ENCODE measurements at regions not wholly inside any gene's neighbourhood (a gene's known extent, or its start where the extent isn't known, plus 50 kb on each side); places are given as distances from the start of the nearest gene placed in this dataset.
"Not testable (repeated sequence)": the region's sequence is repeated elsewhere in the genome, so short reads cannot be mapped to it uniquely, and the experiment has no call there.

DNA sequence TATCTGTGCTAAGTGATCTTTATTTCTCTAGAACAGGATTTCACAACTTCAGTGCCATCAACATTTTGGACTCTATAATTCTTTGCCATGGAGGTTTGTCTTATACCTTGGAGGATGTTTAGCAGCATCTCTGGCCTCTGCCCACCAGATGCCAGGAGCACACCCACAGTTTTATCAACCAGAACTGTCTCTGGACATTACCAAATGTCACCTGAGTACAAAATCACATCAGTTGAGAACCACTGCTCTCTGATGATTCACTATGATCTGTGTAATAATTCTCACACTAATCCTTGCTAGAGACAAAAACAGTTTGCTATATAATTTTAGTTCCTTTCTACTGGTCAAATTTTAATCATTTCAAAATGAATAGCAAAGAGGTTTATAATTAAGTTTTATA lies 102.8 kb upstream of the AMZ2 start:
- ChIA-PET POLR2A (no interaction called here), CTCF (no interaction called here)
- H3K27ac Mint-ChIP-seq, result no peak overlapping the region
- ATAC-seq (no peak), DNase-seq (no peak)
- H3K36me3 Mint-ChIP-seq (ENCODE audit: low read depth), result no peaks in the 10 kb centered on the region
- H3K27me3 Mint-ChIP-seq (ENCODE audit: low read depth), result peaks cover 3% of the 10 kb centered on the region
- no peaks in the 10 kb centered on the region for H3K9me3 Mint-ChIP-seq (ENCODE audit: insufficient read depth)
- H3K4me3 Mint-ChIP-seq, result no peak overlapping the region
- H3K4me1 Mint-ChIP-seq (ENCODE audit: low read depth), result peaks cover 4% of the 10 kb centered on the region

DNA sequence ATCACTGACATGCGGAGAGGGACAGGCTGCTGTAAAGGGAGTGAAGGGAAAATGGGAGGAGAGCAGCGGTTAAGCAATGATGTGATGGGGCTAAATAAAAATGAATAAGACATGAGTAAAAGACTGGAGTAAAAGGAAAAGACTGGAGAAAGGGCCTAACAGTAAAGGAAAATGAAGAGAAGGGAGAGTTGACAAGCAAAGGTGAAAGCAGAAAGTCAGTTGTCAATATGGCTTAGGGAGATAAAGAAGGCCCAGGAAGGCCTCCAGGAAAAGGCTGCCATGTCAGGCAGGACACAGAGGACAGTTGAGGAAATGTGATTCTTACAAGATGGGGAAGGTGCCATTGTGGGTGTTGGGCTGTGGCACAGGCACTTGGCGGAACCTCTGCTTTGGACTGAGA lies 98.9 kb upstream of the AMZ2 start:
- DNase-seq (no peak), ATAC-seq (no peak)
- CTCF ChIA-PET, result no interaction called here
- Mint-ChIP-seq H3K4me3 (no peak overlapping the region), H3K9me3 (ENCODE audit: insufficient read depth) (no peaks in the 10 kb centered on the region), H3K27ac (no peak overlapping the region), H3K27me3 (ENCODE audit: low read depth) (no peaks in the 10 kb centered on the region), H3K36me3 (ENCODE audit: low read depth) (no peaks in the 10 kb centered on the region), H3K4me1 (ENCODE audit: low read depth) (no peaks in the 10 kb centered on the region)
- POLR2A ChIA-PET, result no interaction called here

DNA sequence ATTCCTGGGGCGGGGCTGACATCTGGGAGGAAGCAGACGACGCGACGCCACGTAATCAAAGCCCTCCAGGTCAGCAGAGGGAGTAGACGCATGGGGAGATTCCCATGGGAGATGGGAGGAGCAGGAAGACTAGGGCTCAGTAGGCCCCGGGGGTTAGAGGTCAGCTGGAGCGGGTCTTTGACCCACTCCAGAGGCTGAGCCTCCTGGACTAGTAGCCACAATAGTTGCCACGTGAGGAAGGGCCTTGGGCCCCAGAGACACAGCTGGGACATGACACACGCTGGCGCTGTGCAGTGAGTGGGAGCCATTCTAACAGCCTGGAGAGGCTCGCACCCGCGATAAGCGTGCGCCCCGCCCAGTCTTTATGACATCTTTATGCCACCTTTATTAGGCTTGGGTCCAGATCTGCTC lies 95.7 kb upstream of the AMZ2 start:
- ATAC-seq, result no peak
- Mint-ChIP-seq H3K27ac (no peak overlapping the region), H3K9me3 (ENCODE audit: insufficient read depth) (no peaks in the 10 kb centered on the region), H3K27me3 (ENCODE audit: low read depth) (peaks cover 2% of the 10 kb centered on the region), H3K4me1 (ENCODE audit: low read depth) (no peaks in the 10 kb centered on the region), H3K36me3 (ENCODE audit: low read depth) (no peaks in the 10 kb centered on the region), H3K4me3 (no peak overlapping the region)
- CTCF ChIA-PET, result interaction anchor here (1.9 kb wide), 1 partner anchor 21 kb away, joined by 4 read pairs; no protein-coding TSS in a partner anchor
- POLR2A ChIA-PET, result no interaction called here
- DNase-seq, result no peak

DNA sequence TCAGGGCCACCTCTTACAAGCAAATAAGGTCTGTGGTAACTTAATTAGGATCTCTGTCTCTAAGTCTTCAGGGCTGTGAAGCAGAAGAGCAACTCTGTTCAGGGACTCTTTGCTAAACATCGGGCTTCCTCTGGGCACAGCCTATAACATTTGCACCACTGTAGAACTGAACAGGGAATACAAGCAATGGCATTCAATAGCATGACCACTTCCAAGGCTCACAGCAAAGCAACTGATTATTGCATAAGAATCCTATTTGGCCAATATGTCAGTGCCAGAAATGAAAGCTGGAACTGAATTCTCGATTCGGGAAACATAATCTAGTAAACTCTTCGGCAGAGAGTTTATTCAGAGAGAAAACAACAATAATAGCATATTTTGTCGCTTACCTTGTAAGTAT lies 92.2 kb upstream of the AMZ2 start:
- Mint-ChIP-seq H3K36me3 (ENCODE audit: low read depth) (no peaks in the 10 kb centered on the region), H3K9me3 (ENCODE audit: insufficient read depth) (no peaks in the 10 kb centered on the region), H3K4me3 (no peak overlapping the region), H3K4me1 (ENCODE audit: low read depth) (no peaks in the 10 kb centered on the region), H3K27ac (no peak overlapping the region), H3K27me3 (ENCODE audit: low read depth) (peaks cover 8% of the 10 kb centered on the region)
- CTCF ChIA-PET, result interaction anchor here (0.9 kb wide), 1 partner anchor 18 kb away, joined by 4 read pairs; no protein-coding TSS in a partner anchor
- POLR2A ChIA-PET, result no interaction called here
- ATAC-seq (no peak), DNase-seq (no peak)

DNA sequence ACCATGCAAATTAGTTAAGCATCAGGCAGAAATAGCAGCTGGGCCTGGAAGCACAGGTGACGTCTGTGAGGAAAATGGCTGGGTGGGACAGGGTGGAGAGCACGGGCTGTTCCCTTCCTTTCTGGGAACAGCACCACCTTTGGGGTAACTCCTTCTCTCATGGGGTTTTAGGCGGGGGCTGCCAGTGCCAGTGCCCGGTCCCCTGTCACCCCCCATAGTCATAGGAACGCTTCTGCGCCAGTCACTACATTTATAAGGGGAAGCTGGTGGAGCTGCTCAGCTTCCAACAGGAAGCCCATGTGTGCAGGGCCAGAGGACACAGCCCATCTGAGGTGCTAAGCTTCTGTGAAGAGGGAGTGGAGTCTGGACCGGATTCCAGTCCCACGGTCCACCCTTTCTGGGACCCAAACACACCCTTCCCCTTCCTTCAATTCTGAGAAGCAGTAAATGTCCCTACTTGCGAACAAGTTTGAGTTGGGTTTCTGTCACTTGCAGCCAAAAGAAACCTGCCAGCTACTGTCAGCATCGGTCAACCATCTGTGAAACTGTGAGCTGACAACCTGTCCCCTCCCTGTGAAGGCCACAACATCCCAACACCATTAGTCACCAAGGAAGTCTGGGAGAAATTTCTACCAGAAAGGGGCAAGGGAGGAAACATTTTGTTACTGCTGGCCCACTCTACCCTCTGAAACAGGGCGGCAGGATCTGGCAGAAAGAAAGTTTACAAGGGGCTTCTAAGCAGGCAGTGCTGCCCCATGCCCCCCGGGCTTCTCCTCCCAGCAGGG lies 86.0 kb upstream of the AMZ2 start:
- POLR2A ChIA-PET, result interaction anchor here (0.6 kb wide), 1 partner anchor 129 kb away, joined by 3 read pairs; no protein-coding TSS in a partner anchor
- H3K27me3 Mint-ChIP-seq (ENCODE audit: low read depth), result peaks cover 6% of the 10 kb centered on the region
- H3K27ac Mint-ChIP-seq, result no peak overlapping the region
- no peaks in the 10 kb centered on the region for H3K9me3 Mint-ChIP-seq (ENCODE audit: insufficient read depth)
- no peak for DNase-seq
- no peaks in the 10 kb centered on the region for H3K36me3 Mint-ChIP-seq (ENCODE audit: low read depth)
- H3K4me3 Mint-ChIP-seq, result no peak overlapping the region
- CTCF ChIA-PET, result no interaction called here
- H3K4me1 Mint-ChIP-seq (ENCODE audit: low read depth), result peaks cover 6% of the 10 kb centered on the region
- no peak for ATAC-seq

DNA sequence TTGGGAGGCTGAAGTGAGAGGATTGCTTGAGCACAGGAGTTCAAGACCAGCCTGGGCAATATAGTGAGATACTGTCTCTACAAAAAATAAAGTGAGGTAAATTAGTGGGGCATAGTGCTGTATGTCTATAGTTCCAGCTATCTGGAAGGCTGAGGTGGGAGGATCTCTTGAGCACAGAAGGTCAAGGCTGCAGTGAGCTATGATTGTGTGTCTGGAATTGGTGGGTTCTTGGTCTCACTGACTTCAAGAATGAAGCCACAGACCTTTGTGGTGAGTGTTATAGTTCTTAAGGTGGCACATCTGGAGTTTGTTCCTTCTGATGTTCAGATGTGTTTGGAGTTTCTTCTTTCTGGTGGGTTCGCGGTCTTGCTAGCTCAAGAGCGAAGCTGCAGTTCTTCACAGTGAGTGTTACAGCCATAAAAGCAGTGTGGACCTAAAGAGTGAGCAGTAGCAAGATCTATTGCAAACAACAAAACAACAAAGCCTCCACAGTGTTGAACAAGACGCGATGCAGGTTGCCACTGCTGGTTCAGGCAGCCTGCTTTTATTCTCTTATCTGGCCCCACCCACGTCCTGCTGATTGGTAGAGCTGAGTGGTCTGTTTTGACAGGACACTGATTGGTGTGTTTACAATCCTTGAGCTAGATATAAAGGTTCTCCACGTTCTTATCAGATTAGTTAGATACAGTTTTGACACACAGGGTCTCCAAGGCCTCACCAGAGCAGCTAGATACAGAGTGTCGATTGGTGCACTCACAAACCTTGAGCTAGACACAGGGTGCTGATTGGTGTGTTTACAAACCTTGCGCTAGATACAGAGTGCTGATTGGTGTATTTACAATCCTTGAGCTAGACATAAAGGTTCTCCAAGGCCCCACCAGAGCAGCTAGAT lies 79.3 kb upstream of the AMZ2 start:
- Mint-ChIP-seq H3K4me3 (peak overlapping the region; percentile 12), H3K27ac (peak overlapping the region; percentile 50), H3K4me1 (ENCODE audit: low read depth) (peaks cover 36% of the 10 kb centered on the region)
- DNase-seq (peak; percentile 42), ATAC-seq (peak; percentile 69)
- ChIA-PET CTCF (interaction anchor here (0.9 to 2.4 kb wide), 7 partner anchors 13 to 263 kb away, joined by 3 to 19 read pairs (median 4); no protein-coding TSS in a partner anchor), POLR2A (interaction anchor here (0.6 to 2.7 kb wide), 4 partner anchors 12 to 38 kb away, joined by 3 to 11 read pairs (median 7); no protein-coding TSS in a partner anchor)
- not testable (repeated sequence) for H3K27me3 Mint-ChIP-seq (ENCODE audit: low read depth); H3K9me3 Mint-ChIP-seq (ENCODE audit: insufficient read depth); H3K36me3 Mint-ChIP-seq (ENCODE audit: low read depth)

DNA sequence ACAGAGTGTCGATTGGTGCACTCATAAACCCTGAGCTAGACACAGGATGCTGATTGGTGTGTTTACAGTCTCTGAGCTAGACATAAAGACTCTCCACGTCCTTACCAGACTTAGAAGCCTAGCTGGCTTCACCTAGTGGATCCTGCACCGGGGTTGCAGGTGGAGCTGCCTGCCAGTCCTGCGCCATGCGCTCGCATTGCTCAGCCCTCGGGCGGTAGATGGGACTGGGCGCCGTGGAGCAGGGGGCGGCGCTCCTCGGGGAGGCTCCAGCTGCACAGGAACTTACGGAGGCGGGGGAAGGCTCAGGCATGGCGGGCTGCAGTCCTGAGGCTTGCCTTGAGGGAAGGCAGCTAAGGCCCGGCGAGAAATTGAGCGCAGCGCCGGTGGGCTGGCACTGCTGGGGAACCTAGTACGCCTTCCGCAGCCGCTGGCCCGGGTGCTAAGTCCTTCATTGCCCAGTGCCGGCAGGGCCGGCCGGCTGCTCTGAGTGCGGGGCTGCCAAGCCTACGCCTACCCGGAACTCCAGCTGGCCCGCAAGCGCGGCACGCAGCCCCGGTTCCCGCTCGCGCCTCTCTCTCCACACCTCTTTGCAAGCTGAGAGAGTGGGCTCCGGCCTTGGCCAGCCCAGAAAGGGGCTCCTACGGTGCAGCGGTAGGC lies 78.5 kb upstream of the AMZ2 start:
- not testable (repeated sequence) for H3K27ac Mint-ChIP-seq; H3K4me3 Mint-ChIP-seq; H3K27me3 Mint-ChIP-seq (ENCODE audit: low read depth); ATAC-seq; H3K36me3 Mint-ChIP-seq (ENCODE audit: low read depth); H3K9me3 Mint-ChIP-seq (ENCODE audit: insufficient read depth); DNase-seq
- CTCF ChIA-PET, result interaction anchor here (0.9 to 2.4 kb wide), 7 partner anchors 12 to 263 kb away, joined by 3 to 19 read pairs (median 4); no protein-coding TSS in a partner anchor
- POLR2A ChIA-PET, result interaction anchor here (1.2 to 2.7 kb wide), 3 partner anchors 11 to 30 kb away, joined by 5 to 11 read pairs (median 9); no protein-coding TSS in a partner anchor
- H3K4me1 Mint-ChIP-seq (ENCODE audit: low read depth), result peaks cover 36% of the 10 kb centered on the region

DNA sequence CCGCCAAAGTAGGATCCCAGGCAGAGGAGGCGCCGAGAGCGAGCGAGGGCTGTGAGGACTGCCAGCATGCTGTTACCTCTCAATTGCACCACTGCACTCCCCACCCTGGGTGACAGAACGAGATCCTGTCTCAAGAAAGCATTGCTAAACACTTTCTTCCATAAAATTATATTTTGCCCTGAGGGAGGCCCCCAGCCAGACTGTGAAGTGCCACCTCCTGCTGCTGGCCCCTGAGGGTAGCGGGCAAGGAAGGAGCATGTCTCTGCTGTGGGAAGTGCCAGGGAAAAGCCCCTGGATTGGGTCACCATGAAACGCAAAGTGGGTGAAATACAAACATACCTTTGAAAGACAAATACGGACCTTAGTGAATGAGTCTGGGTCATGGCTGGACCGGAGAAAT lies 78.0 kb upstream of the AMZ2 start:
- Mint-ChIP-seq H3K9me3 (ENCODE audit: insufficient read depth) (no peaks in the 10 kb centered on the region), H3K36me3 (ENCODE audit: low read depth) (no peaks in the 10 kb centered on the region), H3K27ac (no peak overlapping the region), H3K4me3 (no peak overlapping the region), H3K27me3 (ENCODE audit: low read depth) (no peaks in the 10 kb centered on the region), H3K4me1 (ENCODE audit: low read depth) (peaks cover 36% of the 10 kb centered on the region)
- ChIA-PET POLR2A (no interaction called here), CTCF (no interaction called here)
- no peak for ATAC-seq
- DNase-seq, result no peak

DNA sequence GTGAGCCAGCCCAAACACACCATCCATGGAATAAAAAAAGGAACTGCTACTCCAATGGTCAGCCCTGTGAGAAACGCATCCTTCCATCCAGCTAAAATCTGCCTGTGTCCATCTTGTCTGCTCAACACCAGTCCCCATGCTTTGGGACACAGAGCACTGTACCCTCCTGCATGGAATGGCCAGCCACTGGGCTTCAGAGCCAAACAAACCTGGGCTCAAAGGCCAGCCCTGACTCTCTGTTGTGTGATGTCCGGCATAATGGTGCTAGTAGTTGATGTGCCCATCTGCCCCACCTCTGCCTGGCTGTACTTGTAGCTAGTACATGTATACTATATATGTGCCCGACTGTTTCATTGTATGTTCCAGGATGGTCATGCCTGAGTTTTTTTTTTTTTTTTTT lies 77.6 kb upstream of the AMZ2 start:
- Mint-ChIP-seq H3K9me3 (ENCODE audit: insufficient read depth) (no peaks in the 10 kb centered on the region), H3K36me3 (ENCODE audit: low read depth) (no peaks in the 10 kb centered on the region), H3K27me3 (ENCODE audit: low read depth) (no peaks in the 10 kb centered on the region), H3K4me3 (no peak overlapping the region), H3K27ac (no peak overlapping the region), H3K4me1 (ENCODE audit: low read depth) (peaks cover 34% of the 10 kb centered on the region)
- no peak for ATAC-seq
- CTCF ChIA-PET, result interaction anchor here (1.0 to 3.9 kb wide), 2 partner anchors 33 to 292 kb away, joined by 3 to 115 read pairs; no protein-coding TSS in a partner anchor
- no peak for DNase-seq
- POLR2A ChIA-PET, result no interaction called here

DNA sequence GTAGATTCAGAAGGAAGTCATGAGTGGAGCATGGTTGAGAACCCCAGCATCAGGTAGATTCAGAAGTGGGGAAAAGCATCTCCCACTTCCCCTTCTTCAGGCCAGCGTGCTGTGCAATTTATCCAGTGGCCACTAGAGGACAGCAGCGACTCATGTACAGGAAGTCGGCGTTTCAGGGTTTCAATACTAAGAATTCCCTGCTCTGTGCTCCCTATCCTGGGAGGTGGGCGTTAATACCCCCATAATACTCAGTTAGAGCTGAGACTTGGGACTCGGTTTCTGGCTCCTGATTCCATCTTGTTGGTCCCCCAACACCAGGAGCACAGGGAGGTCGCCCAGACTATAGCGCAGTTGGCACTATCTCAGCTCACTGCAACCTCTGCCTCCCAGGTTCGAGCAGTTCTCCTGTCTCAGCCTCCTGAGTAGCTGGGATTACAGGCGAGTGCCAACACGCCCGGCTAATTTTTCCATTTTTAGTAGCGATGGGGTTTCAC lies 75.3 kb upstream of the AMZ2 start:
- H3K4me1 Mint-ChIP-seq (ENCODE audit: low read depth), result peaks cover 42% of the 10 kb centered on the region
- no peak overlapping the region for H3K4me3 Mint-ChIP-seq
- peak; percentile 52 for ATAC-seq
- peak; percentile 83 for DNase-seq
- no peaks in the 10 kb centered on the region for H3K36me3 Mint-ChIP-seq (ENCODE audit: low read depth)
- POLR2A ChIA-PET, result interaction anchor here (1.2 to 1.8 kb wide), 2 partner anchors 27 to 32 kb away, joined by 3 to 9 read pairs; no protein-coding TSS in a partner anchor
- no peak overlapping the region for H3K27ac Mint-ChIP-seq
- H3K9me3 Mint-ChIP-seq (ENCODE audit: insufficient read depth), result no peaks in the 10 kb centered on the region
- H3K27me3 Mint-ChIP-seq (ENCODE audit: low read depth), result no peaks in the 10 kb centered on the region
- CTCF ChIA-PET, result interaction anchor here (0.7 to 3.9 kb wide), 29 partner anchors 10 to 295 kb away, joined by 3 to 115 read pairs (median 4); partner anchors contain the start of gene WIPI1

DNA sequence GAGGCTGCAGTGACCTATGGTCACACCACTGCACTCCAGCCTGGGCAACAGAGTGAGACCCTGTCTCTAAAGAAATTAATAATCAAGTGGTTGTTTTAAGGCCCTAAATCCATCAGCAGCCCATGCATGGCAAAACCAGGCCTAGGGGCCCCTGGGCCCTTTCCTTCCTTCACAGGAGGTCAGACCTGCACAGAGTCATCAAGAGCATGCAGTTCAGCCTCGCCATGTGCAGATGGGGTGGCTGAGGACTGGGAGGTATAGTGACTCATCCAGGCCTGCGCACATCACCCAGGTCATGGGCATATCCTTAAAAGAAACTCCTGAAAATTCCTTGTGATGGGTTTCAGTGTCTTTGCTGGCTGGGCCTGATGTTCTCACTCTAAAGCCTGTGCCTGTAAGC lies 72.4 kb upstream of the AMZ2 start:
- peaks cover 2% of the 10 kb centered on the region for H3K36me3 Mint-ChIP-seq (ENCODE audit: low read depth)
- H3K27me3 Mint-ChIP-seq (ENCODE audit: low read depth), result no peaks in the 10 kb centered on the region
- H3K27ac Mint-ChIP-seq, result no peak overlapping the region
- DNase-seq, result peak; percentile 18
- peaks cover 2% of the 10 kb centered on the region for H3K9me3 Mint-ChIP-seq (ENCODE audit: insufficient read depth)
- no peak overlapping the region for H3K4me3 Mint-ChIP-seq
- no peak for ATAC-seq
- ChIA-PET CTCF (interaction anchor here (3.3 kb wide), 1 partner anchor 25 kb away, joined by 27 read pairs; no protein-coding TSS in a partner anchor), POLR2A (no interaction called here)
- H3K4me1 Mint-ChIP-seq (ENCODE audit: low read depth), result peaks cover 29% of the 10 kb centered on the region

Data from activated CD8-positive, alpha-beta T cell treated with anti-CD3 and anti-CD28 coated beads, Interleukin-2, amount 10 ng/mL, durations not matched to agents 7 days and 5 days (primary cell).